GM21619 (cell line): ENCODE measurements at regions not wholly inside any gene's neighbourhood (a gene's known extent, or its start where the extent isn't known, plus 50 kb on each side); places are given as distances from the start of the nearest gene placed in this dataset.
A peak's percentile ranks its signal among the peaks of the same experiment; 100 is the strongest.

Experiments used
- ATAC-seq: cut with Tn5 transposase; IDR thresholded peaks from one replicate; pipeline ENCODE4 v1.9.1; 2021; ENCODE audit not compliant: unreplicated experiment

- no peak for ATAC-seq
Measured at GRCh38 chr10:4067931-4068561, 283.0 kb upstream of the KLF6 start.

GRCh38 chr10:4067531-4067930 lies 282.5 kb upstream of the KLF6 start:
- ATAC-seq = peak; percentile 64

GRCh38 chr10:4066581-4067390 lies 281.8 kb upstream of the KLF6 start:
- peak; percentile 47 for ATAC-seq

- no peak for ATAC-seq
Measured at GRCh38 chr10:4064489-4064888, 279.5 kb upstream of the KLF6 start.

GRCh38 chr10:4063717-4064116 lies 278.7 kb upstream of the KLF6 start:
- no peak for ATAC-seq

GRCh38 chr10:4062751-4063150 lies 277.7 kb upstream of the KLF6 start:
- ATAC-seq = no peak

GRCh38 chr10:4062072-4062471 lies 277.1 kb upstream of the KLF6 start:
- ATAC-seq = no peak

- no peak for ATAC-seq
Measured at GRCh38 chr10:4061441-4061951, 276.5 kb upstream of the KLF6 start.

- no peak for ATAC-seq
Measured at GRCh38 chr10:4059471-4060138, 274.6 kb upstream of the KLF6 start.

- ATAC-seq = no peak
Measured at GRCh38 chr10:4058514-4059029, 273.6 kb upstream of the KLF6 start.

GRCh38 chr10:4057725-4058513 lies 272.9 kb upstream of the KLF6 start:
- no peak for ATAC-seq

GRCh38 chr10:4057021-4057420 lies 272.0 kb upstream of the KLF6 start:
- ATAC-seq = no peak

- ATAC-seq = no peak
Measured at GRCh38 chr10:4054656-4055435, 269.8 kb upstream of the KLF6 start.

- no peak for ATAC-seq
Measured at GRCh38 chr10:4053940-4054339, 268.9 kb upstream of the KLF6 start.

- no peak for ATAC-seq
Measured at GRCh38 chr10:4051641-4052151, 266.7 kb upstream of the KLF6 start.

- no peak for ATAC-seq
Measured at GRCh38 chr10:4051011-4051640, 266.1 kb upstream of the KLF6 start.

- ATAC-seq = no peak
Measured at GRCh38 chr10:4050061-4050460, 265.1 kb upstream of the KLF6 start.

- ATAC-seq = no peak
Measured at GRCh38 chr10:4049348-4049747, 264.3 kb upstream of the KLF6 start.

GRCh38 chr10:4048236-4048864 lies 263.3 kb upstream of the KLF6 start:
- no peak for ATAC-seq
